ENCODE measurements at regions not wholly inside any gene's neighbourhood (a gene's known extent, or its start where the extent isn't known, plus 50 kb on each side); places are given as distances from the start of the nearest gene placed in this dataset.

GRCh38 chr20:23150304-23151007 lies 64.3 kb upstream of the CD93 start (continued):
- TF ChIP-seq, protein P1, sequence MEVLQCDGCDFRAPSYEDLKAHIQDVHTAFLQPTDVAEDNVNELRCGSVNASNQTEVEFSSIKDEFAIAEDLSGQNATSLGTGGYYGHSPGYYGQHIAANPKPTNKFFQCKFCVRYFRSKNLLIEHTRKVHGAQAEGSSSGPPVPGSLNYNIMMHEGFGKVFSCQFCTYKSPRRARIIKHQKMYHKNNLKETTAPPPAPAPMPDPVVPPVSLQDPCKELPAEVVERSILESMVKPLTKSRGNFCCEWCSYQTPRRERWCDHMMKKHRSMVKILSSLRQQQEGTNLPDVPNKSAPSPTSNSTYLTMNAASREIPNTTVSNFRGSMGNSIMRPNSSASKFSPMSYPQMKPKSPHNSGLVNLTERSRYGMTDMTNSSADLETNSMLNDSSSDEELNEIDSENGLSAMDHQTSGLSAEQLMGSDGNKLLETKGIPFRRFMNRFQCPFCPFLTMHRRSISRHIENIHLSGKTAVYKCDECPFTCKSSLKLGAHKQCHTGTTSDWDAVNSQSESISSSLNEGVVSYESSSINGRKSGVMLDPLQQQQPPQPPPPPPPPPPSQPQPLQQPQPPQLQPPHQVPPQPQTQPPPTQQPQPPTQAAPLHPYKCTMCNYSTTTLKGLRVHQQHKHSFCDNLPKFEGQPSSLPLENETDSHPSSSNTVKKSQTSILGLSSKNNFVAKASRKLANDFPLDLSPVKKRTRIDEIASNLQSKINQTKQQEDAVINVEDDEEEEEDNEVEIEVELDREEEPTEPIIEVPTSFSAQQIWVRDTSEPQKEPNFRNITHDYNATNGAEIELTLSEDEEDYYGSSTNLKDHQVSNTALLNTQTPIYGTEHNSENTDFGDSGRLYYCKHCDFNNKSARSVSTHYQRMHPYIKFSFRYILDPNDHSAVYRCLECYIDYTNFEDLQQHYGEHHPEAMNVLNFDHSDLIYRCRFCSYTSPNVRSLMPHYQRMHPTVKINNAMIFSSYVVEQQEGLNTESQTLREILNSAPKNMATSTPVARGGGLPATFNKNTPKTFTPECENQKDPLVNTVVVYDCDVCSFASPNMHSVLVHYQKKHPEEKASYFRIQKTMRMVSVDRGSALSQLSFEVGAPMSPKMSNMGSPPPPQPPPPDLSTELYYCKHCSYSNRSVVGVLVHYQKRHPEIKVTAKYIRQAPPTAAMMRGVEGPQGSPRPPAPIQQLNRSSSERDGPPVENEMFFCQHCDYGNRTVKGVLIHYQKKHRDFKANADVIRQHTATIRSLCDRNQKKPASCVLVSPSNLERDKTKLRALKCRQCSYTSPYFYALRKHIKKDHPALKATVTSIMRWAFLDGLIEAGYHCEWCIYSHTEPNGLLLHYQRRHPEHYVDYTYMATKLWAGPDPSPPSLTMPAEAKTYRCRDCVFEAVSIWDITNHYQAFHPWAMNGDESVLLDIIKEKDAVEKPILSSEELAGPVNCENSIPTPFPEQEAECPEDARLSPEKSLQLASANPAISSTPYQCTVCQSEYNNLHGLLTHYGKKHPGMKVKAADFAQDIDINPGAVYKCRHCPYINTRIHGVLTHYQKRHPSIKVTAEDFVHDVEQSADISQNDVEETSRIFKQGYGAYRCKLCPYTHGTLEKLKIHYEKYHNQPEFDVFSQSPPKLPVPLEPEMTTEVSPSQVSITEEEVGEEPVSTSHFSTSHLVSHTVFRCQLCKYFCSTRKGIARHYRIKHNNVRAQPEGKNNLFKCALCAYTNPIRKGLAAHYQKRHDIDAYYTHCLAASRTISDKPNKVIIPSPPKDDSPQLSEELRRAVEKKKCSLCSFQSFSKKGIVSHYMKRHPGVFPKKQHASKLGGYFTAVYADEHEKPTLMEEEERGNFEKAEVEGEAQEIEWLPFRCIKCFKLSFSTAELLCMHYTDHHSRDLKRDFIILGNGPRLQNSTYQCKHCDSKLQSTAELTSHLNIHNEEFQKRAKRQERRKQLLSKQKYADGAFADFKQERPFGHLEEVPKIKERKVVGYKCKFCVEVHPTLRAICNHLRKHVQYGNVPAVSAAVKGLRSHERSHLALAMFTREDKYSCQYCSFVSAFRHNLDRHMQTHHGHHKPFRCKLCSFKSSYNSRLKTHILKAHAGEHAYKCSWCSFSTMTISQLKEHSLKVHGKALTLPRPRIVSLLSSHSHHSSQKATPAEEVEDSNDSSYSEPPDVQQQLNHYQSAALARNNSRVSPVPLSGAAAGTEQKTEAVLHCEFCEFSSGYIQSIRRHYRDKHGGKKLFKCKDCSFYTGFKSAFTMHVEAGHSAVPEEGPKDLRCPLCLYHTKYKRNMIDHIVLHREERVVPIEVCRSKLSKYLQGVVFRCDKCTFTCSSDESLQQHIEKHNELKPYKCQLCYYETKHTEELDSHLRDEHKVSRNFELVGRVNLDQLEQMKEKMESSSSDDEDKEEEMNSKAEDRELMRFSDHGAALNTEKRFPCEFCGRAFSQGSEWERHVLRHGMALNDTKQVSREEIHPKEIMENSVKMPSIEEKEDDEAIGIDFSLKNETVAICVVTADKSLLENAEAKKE (CRISPR knock-in tag; IDR thresholded peaks at IDR 0.05): no peak
- TF ChIP-seq CTCF (conservative IDR thresholded peaks at IDR 0.05; ENCODE audit: low read depth in 2 of 2) (no peak), JUNB (IDR thresholded peaks at IDR 0.05; ENCODE audit: unreplicated experiment) (no peak), REST (IDR thresholded peaks at IDR 0.05; ENCODE audit: unreplicated experiment) (no peak), ZNF331 (CRISPR knock-in tag; IDR thresholded peaks at IDR 0.05; ENCODE audit: low read depth) (no peak), STAT1 (IDR thresholded peaks at IDR 0.05; ENCODE audit: unreplicated experiment) (no peak), POLR2AphosphoS5 (IDR thresholded peaks at IDR 0.05; ENCODE audit: low read depth) (no peak), CREB1 (CRISPR knock-in tag; IDR thresholded peaks at IDR 0.05; ENCODE audit: low read depth) (no peak)
